Stimulated activated CD4-positive, alpha-beta T cell treated with anti-CD3 and anti-CD28 coated beads, Interleukin-12 subunit alpha, Interleukin-12 subunit beta, amount 100 ng/mL, for 24 hours (primary cell): ENCODE measurements at regions not wholly inside any gene's neighbourhood (a gene's known extent, or its start where the extent isn't known, plus 50 kb on each side); places are given as distances from the start of the nearest gene placed in this dataset.

Experiments used
- DNase-seq, 2 experiments: peaks; one replicate each; pipeline ENCODE4 v3.0.0-alpha.2; 2020; ENCODE audit warnings: low read depth in 2 of 2

- no peak for DNase-seq
These were observed 588.1 kb upstream of the MEF2C start for GRCh38 chr5:89471115-89471514.

DNA sequence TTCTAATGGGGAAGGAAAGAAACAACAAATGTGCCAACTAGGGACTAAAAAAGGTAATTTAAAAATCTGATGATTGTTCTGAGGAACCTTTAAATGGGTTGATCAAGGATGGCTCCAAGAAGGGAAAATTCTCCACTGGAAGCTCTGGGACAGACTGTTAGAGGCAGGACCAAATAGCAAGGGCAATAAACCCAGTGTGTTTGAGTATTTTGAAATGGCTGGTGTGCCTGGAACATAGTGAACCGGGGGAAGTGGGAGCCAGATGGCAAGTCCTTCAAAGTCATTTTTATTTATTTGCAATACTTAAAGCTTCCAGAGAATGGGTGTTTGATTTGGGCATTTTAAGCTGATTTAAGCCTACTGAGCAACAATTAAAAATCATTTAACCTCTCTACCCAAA is 587.7 kb upstream of the MEF2C start:
- no peak for DNase-seq

- no peak for DNase-seq
These were observed 575.3 kb upstream of the MEF2C start for GRCh38 chr5:89458332-89458656.

DNA sequence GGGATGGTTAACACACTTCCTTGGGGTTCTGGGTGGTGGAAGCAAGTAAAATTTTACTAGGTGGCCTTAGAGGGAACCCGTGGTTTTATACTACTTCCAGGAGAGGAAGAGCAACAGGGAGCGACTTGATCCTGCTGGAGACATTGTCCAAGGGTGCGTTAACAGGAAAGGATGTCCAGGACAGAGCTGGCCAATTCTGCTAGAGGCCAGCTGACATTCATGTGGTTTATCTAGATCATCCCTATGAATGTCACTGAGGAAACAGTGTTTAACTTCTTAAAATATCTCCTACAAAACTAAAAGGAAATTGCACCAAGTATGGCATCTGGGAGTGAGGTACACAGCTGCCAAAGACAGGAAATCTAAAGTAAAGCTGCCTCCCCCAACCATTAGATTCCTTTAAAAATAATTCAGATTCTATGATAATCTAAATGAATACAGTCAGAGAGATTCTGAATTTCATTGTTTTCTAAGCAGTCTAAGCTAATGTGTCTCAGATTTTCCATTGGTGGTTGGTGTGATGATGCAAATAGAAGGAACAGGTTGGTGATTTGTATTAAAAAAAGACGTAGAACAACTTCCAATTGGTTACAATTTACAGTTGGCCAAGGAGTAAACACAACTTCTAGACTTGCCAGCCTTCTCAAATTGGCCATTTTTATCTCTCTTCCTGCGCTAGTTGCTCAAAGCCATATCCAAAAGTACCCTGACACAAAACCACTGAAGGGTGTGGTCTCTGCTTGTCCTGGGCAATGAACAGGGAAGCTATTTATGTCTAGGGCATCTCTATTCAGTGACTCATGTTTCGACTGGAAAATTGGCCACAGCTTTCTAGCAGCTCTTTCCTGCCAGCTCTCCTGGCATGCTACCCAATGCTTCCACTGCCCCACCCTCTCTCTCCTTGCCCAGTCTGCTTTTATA is 574.7 kb upstream of the MEF2C start:
- no peak for DNase-seq

DNA sequence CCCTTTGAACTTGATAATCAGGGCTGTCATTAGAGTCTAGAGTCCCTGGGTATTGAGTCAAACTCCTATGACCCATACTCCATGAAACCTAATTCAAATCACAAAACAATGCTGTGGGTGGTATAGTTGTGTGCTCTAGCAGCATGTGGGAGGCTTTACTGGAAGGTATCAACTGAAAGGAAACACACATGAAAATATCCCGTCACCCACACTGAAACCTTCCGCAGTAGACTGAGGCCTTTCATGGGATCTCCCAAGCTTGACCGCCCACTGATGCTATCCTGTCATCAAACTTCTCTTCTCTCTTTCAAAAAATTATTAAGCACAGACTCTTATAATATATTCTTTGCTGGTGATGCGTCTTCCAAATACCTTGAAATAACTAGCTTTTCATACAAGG is 569.1 kb upstream of the MEF2C start:
- DNase-seq: no peak

- no peak for DNase-seq
These were observed 568.3 kb upstream of the MEF2C start for GRCh38 chr5:89451263-89451662.

- no peak for DNase-seq
These were observed 567.2 kb upstream of the MEF2C start for GRCh38 chr5:89450149-89450538.

DNA sequence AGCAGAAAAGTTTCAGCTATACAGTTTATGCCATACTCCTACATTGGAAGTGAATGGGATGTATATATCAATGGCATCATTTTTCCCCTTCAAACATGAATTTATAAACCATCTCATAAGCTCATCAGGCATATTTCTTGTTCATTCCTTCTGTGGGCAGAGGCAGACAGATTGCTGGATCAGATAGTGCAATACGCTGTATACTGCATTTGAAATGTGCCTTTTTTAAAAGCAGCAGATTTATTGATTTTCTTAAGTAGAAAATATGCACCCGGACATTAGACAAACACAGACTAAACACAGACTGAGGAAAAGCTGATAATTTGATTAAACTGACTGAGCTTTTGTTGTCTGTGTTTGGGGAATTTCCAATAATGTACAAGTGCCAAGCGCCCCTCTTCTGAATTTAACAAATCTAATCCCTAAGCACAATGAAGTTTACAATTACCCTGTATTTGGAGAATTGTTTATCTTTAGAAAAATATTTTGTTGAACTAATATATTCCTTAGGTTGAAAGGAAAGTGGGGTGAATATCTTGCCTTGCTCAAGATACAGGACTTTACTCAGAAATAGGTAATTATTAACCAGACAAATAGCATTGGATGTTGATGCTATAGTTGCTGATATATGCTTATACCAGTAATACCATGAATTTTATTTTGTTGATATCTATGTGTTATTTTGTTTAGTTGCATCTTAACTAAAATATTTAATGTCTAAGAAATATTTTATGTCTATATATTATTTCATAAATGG is 566.6 kb upstream of the MEF2C start:
- no peak for DNase-seq

DNA sequence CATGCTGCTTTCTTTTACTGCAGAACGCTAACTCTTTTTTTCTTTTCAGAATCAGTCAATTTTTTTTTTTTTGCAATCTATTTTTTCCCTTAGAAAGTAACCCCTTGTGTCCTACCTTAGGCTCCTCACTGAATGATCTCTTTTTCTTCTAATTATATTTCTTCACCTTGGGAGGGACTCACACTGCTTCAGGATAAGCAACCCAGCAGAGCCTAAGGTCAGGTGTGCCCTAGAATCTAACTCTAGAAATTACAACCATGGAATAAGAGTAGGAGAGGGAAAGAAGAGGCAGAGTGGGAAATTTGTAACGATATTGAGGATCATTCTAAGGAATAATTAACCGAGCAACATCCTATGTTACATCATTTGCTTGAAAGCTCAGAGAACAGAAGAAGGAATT is 564.0 kb upstream of the MEF2C start:
- no peak for DNase-seq

GRCh38 chr5:89445106-89445745 is 562.2 kb upstream of the MEF2C start:
- DNase-seq: no peak

DNA sequence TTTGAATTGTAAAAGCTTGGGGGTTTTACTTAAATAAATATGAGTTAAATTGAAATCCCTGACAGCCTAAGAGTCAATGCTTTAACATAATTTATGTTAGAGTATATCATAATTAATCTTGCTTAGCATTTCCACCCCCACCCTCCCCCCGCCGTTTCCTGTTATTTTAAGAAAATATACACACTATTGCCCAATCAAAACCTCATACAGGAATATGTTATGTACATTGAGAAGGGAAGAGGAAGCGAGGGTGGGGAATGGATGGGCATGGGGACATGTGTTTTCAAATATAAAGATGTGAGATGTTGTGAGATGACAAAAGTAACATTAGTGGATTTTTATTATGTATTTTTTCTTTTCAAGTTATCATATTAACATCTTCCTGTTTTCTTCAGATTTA is 561.1 kb upstream of the MEF2C start:
- no peak for DNase-seq

DNA sequence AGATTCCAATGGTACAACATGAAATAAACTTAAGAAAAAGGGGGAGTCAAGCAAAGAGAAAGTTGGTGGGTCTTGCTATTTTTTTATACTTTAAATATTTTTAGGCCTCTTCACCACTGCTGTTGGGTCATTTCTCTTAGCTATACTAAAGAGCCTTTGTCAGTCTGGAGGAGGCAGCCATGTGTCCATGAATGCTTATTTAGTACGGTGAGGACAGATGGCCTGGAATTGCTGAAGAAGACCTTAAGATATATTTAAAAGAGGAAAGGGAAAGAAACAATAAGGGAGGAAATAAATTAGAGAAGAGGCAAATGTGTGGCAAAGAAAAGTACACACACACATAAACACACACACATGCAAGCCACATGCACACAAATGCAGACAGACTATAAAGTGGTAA is 560.5 kb upstream of the MEF2C start:
- no peak for DNase-seq

GRCh38 chr5:89441965-89442364 is 559.0 kb upstream of the MEF2C start:
- no peak for DNase-seq

GRCh38 chr5:89440670-89441069 is 557.7 kb upstream of the MEF2C start:
- DNase-seq: no peak

DNA sequence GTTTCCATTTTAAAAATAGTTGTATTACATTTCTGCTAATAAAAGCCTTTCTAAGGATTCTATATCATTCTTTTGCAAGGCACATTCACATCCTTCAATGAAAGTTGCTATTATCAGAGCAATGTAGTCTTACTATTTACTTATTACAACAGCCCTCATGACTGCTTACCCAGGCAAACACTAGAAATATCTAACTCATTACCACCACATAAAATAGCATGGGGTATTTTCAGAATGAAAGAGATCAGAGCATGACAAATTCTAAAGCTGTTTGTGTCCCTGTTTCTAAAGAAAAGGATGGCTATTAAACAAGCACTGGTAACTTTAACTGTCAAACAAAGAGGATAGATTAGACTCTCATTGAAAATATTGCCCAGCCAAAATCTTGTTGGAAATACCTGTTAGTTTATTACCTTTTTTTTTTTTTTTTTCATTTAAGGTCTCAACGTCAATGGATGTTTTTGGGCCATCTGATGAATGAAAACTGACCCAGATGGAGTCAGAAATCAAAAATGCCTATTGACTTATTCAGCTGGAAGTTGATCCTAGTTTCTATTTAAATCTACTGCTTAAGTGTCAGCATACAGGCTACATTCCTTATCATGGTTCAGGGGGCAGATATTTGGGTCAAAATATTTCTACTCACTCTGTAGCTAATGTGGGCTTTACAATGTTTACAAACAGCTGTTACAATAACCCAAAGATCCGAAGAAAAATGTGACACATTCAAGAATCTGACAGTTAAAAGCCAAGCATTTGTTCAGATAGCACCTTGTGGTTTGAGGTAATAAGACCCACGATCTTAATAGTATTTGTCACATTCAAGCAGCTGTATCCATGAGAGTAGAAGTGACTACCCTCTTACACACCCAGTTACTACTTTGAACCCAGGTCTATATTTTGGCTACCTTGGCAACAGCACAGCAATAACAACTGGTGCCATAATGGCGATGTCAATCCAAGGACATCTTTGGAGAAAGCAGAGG is 554.8 kb upstream of the MEF2C start:
- no peak for DNase-seq

DNA sequence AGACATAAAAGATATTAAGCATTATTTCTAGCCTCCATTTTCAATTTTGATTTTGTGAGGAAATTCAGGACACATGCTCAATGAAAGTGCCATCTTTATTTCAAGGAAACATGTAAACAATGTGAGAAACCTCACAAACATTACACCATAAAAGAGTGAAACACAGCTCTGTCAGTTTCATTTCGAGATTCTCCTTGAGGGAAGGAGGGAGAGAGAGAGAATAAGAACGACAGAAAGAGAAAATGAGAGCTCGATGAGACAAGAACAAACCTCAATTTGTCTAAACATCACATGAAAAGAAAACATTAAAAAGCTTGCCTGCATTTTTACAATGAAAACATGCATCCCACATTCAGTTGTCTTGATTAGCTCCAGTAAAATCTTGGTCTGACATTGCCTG is 553.5 kb upstream of the MEF2C start:
- DNase-seq: no peak

DNA sequence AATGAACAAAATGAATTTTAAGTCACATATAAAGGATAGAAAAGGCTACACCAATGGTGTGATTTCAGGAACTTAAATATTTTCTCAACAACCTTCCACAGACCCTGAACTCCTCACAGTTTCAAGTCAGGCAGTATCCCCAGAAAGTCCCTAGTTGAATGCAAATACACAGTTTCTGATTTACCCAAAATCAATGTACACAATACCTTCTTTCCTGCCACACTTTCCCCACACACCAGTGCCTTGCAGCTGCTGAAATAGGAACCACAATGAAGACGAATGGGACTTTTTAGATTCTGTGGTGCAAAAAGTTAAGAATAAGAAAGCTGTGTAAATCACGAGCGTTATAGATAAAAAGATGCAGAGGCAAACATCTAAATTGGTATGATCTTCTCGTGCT is 552.4 kb upstream of the MEF2C start:
- DNase-seq: no peak

- no peak for DNase-seq
These were observed 545.6 kb upstream of the MEF2C start for GRCh38 chr5:89428624-89429023.

DNA sequence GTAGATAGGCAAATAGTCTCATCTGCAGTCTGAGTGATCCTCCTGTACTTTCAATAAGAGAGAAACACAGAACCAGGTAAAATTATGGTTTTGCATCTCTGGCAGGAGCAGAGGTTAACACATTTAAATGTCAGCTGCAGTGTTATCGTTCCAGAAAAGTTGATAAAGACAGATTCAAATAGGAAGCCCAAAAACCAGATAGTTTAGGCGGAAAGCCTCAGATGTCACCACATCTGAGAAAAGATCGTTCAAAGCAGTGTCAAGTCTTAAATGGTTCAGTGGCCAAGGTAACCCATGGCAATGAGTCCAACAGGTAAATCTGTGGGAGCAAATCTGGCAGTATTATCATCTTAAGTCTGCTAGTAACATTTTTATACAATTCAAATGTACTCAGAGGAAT is 542.1 kb upstream of the MEF2C start:
- no peak for DNase-seq

DNA sequence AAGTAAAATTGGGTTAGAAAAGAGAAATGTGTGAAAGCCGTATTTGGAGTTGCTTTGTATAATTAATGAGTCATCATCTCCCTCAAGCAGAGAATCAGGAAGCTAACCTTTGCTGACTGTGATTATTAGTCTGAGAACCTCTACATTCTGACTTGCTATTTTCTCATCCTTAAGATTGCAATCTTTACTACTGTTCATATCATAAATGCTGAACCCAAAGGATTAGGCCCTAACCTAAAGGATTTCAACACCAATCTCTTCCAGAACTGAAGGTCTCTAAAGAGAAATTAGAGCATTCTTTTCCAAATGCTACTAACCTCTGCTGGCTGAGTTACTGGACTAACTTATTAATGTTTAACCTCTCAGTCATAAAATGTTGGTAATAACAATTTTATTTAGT is 538.1 kb upstream of the MEF2C start:
- no peak for DNase-seq

DNA sequence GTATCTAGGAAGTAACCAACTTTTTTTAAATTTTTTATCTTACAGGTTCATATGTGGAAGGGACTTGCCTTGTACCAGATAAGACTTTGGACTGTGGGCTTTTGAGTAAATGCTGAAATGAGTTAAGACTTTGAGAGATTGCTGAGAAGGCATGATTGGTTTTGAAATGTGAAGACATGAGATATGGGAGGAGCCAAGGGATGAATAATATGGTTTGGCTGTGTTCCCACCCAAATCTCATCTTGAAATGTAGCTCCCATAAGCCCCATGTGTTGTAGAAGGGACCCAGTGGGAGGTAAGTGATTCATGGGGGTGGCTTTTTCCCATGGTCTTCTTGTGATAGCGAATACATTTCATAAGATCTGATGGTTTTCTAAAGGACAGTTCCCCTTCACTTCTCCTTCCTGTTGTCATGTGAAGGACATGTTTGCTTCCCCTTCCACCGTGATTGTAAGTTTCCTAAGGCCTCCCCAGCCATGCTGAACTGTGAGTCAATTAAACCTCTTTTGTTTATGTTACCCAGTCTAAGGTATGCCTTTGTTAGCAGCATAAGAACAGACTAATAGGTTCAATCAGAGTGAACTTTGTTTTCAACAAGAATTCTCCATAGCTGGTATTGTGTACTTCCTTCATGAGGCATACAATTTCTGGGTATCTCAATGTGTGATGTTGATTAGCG is 535.6 kb upstream of the MEF2C start:
- DNase-seq: no peak
